ENCODE measurements at regions not wholly inside any gene's neighbourhood (a gene's known extent, or its start where the extent isn't known, plus 50 kb on each side); places are given as distances from the start of the nearest gene placed in this dataset.
A peak's percentile ranks its signal among the peaks of the same experiment; 100 is the strongest.
"Not testable (repeated sequence)": the region's sequence is repeated elsewhere in the genome, so short reads cannot be mapped to it uniquely, and the experiment has no call there.

- peak in 1 of 2 experiments; percentile 31 for DNase-seq
Measured at GRCh38 chr11:130979386-130979972, 63.2 kb upstream of the SNX19 start.

- DNase-seq, result no peak
Measured at GRCh38 chr11:130980071-130980862, 64.0 kb upstream of the SNX19 start.

GRCh38 chr11:130984241-130984640 is 68.0 kb upstream of the SNX19 start:
- not testable (repeated sequence) for DNase-seq

- DNase-seq, result no peak
Measured at GRCh38 chr11:130992788-130993187, 76.5 kb upstream of the SNX19 start.

GRCh38 chr11:130994043-130994442 is 77.8 kb upstream of the SNX19 start:
- DNase-seq, result no peak

- no peak for DNase-seq
Measured at GRCh38 chr11:130995266-130995665, 79.0 kb upstream of the SNX19 start.

- no peak for DNase-seq
Measured at GRCh38 chr11:130997278-130997677, 81.0 kb upstream of the SNX19 start.

GRCh38 chr11:130999086-130999485 is 82.8 kb upstream of the SNX19 start:
- no peak for DNase-seq

GRCh38 chr11:130999992-131000770 is 83.9 kb upstream of the SNX19 start:
- peak; percentile 49 to 51 for DNase-seq

GRCh38 chr11:131002145-131002544 is 85.9 kb upstream of the SNX19 start:
- DNase-seq, result no peak

GRCh38 chr11:131005829-131006228 is 89.5 kb upstream of the SNX19 start:
- no peak for DNase-seq

- no peak for DNase-seq
Measured at GRCh38 chr11:131025020-131025419, 108.7 kb upstream of the SNX19 start.

GRCh38 chr11:131025421-131026125 is 109.3 kb upstream of the SNX19 start:
- DNase-seq, result no peak

GRCh38 chr11:131027491-131027890 is 111.2 kb upstream of the SNX19 start:
- no peak for DNase-seq

GRCh38 chr11:131033151-131033651 is 116.9 kb upstream of the SNX19 start:
- DNase-seq, result peak in 1 of 2 experiments; percentile 5

- no peak for DNase-seq
Measured at GRCh38 chr11:131036514-131036913, 120.2 kb upstream of the SNX19 start.

- peak in 1 of 2 experiments; percentile 8 for DNase-seq
Measured at GRCh38 chr11:131037873-131038272, 121.6 kb upstream of the SNX19 start.

- DNase-seq, result peak; percentile 23 to 45
Measured at GRCh38 chr11:131038597-131038996, 122.3 kb upstream of the SNX19 start.

GRCh38 chr11:131041331-131042040 is 125.2 kb upstream of the SNX19 start:
- DNase-seq, result no peak

GRCh38 chr11:131042041-131042390 is 125.7 kb upstream of the SNX19 start:
- DNase-seq, result no peak

- no peak for DNase-seq
Measured at GRCh38 chr11:131043251-131043650, 127.0 kb upstream of the SNX19 start.

- DNase-seq, result no peak
Measured at GRCh38 chr11:131044851-131045250, 128.6 kb upstream of the SNX19 start.

Data from SHP77 (cell line).